H1 (cell line): ENCODE measurements at regions not wholly inside any gene's neighbourhood (a gene's known extent, or its start where the extent isn't known, plus 50 kb on each side); places are given as distances from the start of the nearest gene placed in this dataset.

Source experiments
- CREB1 ChIP-seq: IDR thresholded peaks from 2 replicates; pipeline ENCODE4 v1.6.1; 2012; ENCODE audit warnings: inconsistent platforms
- HDAC6 ChIP-seq: IDR thresholded peaks from one replicate; pipeline ENCODE4 v1.7.1; 2012; ENCODE audit warnings: low read depth, mild to moderate bottlenecking, inconsistent platforms, low read length, moderate library complexity
- TEAD4 ChIP-seq: IDR thresholded peaks from 2 replicates; pipeline ENCODE4 v1.6.1; 2012; ENCODE audit warnings: low read depth, low read length, inconsistent platforms, mixed read lengths
- TF ChIP-seq, protein P1 (sequence below), 3 experiments: IDR thresholded peaks; 1 replicate in 2 of 3; 2 replicates in 1 of 3; pipeline versions ENCODE4 v1.5.1 to v1.6.1; 2011; ENCODE audit warnings: low read length in 3 of 3, mild to moderate bottlenecking in 3 of 3, inconsistent platforms in 2 of 3, low read depth in 1 of 3, moderate library complexity in 1 of 3; ENCODE audit not compliant: insufficient read depth in 1 of 3; ENCODE audit errors: control extremely low read depth in 1 of 3

DNA sequence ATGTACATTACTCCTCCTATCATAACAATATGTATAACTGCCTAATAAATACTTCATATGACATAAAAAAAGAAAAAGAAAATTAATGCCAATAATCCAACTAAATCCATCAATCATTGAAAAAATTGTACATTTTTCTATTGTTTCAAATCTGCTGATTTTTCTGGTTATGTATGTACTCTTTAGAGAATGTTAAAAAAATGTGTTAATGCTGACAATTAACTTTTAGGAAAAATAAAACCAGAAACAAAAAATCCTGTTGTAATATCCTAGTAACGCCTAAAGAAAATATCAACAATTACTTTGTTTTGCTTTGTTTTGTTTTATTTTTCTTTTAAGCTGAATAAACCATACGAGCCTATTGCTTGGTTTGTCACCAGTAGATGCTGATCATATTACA lies 213.9 kb upstream of the USP25 start:
- no peak for TF ChIP-seq HDAC6
- TF ChIP-seq TEAD4: no peak
- no peak for TF ChIP-seq CREB1
- TF ChIP-seq, protein P1, sequence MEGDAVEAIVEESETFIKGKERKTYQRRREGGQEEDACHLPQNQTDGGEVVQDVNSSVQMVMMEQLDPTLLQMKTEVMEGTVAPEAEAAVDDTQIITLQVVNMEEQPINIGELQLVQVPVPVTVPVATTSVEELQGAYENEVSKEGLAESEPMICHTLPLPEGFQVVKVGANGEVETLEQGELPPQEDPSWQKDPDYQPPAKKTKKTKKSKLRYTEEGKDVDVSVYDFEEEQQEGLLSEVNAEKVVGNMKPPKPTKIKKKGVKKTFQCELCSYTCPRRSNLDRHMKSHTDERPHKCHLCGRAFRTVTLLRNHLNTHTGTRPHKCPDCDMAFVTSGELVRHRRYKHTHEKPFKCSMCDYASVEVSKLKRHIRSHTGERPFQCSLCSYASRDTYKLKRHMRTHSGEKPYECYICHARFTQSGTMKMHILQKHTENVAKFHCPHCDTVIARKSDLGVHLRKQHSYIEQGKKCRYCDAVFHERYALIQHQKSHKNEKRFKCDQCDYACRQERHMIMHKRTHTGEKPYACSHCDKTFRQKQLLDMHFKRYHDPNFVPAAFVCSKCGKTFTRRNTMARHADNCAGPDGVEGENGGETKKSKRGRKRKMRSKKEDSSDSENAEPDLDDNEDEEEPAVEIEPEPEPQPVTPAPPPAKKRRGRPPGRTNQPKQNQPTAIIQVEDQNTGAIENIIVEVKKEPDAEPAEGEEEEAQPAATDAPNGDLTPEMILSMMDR (IDR thresholded peaks at IDR 0.05; ENCODE audit: control extremely low read depth in 1 of 3, insufficient read depth in 1 of 3, low read depth in 1 of 3, low read length in 3 of 3): no peak
